Activated CD8-positive, alpha-beta memory T cell treated with anti-CD3 and anti-CD28 coated beads, Interleukin-2, amount 50 U/mL, for 1 hour (primary cell): ENCODE measurements at regions not wholly inside any gene's neighbourhood (a gene's known extent, or its start where the extent isn't known, plus 50 kb on each side); places are given as distances from the start of the nearest gene placed in this dataset.
"Not testable (repeated sequence)": the region's sequence is repeated elsewhere in the genome, so short reads cannot be mapped to it uniquely, and the experiment has no call there.

ENCODE experiments used
- DNase-seq: peaks from one replicate; pipeline ENCODE4 v3.0.0-alpha.2; 2020; ENCODE audit errors: extremely low read depth

- DNase-seq, result no peak
Measured at GRCh38 chr15:60137711-60138396, 133.7 kb downstream of the FOXB1 start.

- DNase-seq, result no peak
Measured at GRCh38 chr15:60138397-60138968, 134.4 kb downstream of the FOXB1 start.

DNA sequence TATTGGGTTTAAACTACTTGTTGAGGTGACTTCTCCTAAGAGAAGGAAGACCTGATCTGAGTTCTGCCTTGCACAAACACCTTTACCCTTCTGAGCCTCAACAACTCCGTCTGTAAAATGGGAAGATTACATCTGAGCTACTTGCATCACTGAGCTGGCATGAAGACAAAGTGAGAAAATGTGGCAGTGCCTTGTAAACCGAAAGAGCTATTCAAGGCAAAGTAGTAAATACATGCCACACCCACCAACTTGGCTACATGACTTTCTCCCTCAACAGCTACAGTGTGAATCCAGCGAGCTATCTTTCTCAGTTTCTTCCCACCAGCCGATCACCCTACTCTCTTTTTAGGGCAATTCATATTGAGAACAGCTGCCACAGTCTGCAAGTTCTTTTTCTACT, 148.3 kb downstream of the FOXB1 start:
- no peak for DNase-seq

DNA sequence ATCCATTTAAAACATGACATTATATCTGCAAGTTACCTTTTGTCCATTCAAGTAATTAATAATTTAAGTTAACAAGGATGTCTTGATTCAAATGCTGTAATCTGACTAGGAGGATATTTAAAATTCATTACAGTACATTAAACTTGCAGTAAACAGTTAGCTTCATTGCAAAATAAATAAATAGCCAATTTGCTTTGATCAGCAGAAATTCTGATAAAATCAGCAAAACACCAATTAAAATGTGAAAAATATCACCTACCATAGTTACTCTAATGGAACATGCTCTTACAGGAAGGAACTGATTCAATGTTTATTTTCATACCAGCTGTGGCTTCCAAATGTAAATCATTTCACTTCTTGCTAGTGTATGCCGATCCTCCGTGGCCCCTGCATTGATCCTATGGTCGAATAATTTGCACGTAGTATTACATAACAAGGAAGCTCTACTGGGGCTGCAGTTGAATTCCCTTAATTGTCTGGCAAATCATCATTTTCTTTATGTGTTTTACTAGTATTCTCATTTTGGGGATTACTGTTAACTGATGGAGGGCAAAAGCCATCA, 150.7 kb downstream of the FOXB1 start:
- DNase-seq, result no peak

- no peak for DNase-seq
Measured at GRCh38 chr15:60155661-60156060, 151.6 kb downstream of the FOXB1 start.

DNA sequence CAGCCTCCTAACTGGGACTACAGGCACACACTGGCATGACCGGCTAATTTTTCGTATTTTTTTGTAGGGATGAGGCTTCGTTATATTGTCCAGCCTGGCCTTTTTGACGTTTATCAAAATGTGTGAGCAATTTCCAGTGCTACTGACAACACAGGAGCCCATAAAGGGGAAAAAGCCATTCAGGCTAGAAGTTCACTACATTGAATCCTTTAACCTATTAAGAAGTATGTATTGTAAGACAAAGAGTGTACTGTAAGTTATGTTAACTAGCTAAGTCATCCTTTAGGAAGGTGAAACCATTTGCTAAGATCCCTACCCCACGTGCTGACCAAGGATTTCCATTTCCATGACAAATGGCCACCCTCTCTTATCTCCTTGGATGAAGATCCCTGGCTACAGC, 156.8 kb downstream of the FOXB1 start:
- DNase-seq, result no peak

DNA sequence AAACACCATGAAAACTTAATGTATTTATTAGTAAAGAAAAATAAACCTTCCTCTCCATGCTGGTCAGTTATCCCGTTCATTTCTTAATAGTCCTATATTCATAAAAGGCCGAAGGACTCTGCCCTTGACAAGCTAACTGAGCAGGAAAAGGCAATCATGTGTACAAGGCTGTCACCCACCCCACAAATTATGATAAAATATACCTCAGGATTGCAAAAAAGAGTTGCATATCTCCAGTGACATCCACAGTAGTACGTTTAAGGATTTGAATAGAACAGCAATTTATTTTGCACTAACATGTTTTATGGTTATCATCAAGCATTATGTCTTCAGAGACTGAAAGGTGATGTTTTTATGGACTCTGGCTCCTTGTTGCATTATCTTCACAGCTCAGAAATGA, 157.6 kb downstream of the FOXB1 start:
- DNase-seq, result no peak

GRCh38 chr15:60162251-60162967, 158.3 kb downstream of the FOXB1 start:
- DNase-seq, result no peak

GRCh38 chr15:60162968-60163355, 158.9 kb downstream of the FOXB1 start:
- no peak for DNase-seq

GRCh38 chr15:60165111-60165510, 161.0 kb downstream of the FOXB1 start:
- no peak for DNase-seq

DNA sequence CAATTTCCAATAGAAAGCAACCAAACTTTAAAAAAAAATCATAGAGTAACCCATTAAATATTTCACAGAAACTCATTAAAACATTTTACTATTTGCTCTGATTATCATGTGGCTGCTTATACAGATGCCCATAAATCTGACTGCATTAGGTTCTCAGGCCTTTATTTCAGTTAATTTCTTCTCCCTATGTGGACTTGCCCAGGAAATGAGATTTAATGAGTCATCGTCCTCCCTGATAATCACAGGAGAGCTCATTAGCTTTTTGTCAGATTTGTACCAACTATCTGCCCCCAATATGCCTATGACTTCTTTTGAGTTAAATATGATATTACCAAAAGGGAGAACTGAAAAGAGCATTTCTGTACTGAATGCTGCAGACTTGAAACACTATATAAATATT, 168.0 kb downstream of the FOXB1 start:
- no peak for DNase-seq

DNA sequence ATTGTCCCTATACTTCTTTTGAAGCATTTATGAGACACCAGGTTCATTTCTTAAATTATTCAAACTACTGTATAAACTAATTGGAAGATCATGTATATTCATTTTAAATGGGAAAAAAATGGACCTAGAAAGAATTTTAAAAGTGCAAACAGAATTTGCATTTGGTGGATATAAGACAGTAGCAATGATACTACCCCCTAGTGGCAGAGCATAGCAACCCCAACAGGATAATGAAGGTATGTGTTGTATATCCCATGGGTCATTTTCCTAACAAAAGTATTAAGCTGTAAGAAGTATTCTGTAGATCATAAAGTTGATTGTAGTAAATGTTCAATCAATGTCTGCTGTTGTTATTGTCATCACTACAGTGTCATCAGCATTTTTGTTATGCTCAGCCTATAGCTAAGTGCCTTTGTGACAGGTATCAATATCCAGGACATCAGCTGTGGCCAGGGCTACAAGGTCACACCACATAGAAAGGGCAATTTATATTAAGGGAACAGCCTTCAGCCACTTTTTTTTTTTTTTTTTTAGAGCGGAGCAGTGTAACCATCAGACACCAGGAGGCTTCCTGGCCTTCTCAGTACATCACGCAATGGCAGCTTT, 175.8 kb downstream of the FOXB1 start:
- peak; percentile 3 for DNase-seq

GRCh38 chr15:60181957-60182356, 177.8 kb downstream of the FOXB1 start:
- DNase-seq, result not testable (repeated sequence)

DNA sequence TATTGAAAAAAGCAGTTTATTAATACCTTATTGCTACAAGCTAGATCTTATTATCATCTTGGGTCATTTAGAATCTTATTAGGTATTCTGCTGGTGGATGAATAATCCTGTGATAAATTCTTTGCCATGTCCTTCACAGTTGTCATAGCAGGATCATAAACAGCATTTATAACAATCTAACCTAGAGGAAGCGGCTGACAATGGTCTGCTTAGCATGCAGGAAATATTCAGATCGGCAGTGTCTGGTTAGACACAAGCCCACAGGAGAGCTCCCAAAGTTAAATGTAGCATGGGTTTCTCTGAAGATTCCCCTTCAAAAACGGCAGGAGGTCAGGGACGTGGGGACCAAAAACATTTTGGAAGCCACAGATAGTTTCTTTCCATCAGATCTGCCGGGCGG, 179.3 kb downstream of the FOXB1 start:
- no peak for DNase-seq

DNA sequence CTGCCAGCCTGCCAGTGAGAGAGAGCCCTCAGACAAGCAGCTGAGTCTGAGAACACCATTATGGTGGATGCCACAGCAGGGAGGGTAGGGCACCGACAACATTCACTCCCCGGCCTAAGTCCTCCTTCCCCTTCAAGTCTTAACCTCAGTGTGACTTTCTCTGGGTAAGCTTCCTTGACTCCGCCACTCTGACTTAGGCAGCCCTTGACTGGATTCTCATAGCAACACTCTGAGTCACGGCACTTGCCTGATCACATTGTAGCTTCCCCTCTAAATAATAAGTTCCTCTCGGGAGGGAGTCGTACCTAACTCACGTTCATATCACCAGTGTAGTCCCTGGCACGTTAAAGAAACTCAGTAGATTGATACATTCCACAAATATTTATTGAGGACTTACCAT, 180.5 kb downstream of the FOXB1 start:
- DNase-seq, result no peak

GRCh38 chr15:60191016-60191415, 186.9 kb downstream of the FOXB1 start:
- no peak for DNase-seq

DNA sequence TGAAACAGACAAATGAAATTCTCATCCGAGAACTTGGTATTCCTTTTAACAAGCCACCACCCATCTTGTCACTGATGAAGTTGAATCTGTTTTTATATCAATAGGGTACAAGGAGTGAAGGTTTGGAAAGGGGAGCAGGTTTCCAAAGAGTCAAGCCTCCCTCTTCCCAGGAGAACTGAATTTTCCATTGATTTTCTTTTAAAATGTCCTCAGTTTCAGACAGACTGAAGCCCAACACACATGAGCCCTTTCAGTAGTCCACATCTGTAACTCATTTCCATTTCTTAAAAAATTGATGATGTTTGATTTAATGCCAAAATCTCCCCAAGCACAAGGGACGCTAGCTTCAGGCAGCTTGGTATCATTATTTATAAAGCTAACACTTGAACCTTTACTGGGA, 187.7 kb downstream of the FOXB1 start:
- no peak for DNase-seq

GRCh38 chr15:60195611-60196010, 191.5 kb downstream of the FOXB1 start:
- no peak for DNase-seq

- no peak for DNase-seq
Measured at GRCh38 chr15:60204131-60204885, 193.5 kb downstream of the ANXA2 start.

DNA sequence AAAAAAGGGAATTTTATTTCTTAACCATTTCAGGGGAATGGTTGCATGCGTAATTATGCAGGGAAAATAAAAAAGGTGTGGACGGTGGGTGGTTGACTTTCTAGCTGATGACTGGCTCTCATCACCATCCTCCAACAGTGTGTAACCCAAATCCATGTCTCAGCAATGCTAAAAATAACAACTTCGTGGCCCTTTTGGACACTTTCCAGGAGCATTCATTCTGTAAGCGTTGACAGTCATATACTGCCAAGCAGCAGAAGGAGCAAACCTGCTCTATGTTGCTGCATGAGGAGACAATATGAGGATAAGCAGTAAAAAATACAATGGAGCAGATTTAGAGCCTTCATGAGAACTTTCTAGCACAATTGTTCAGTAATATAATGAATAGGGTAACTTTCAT, 189.1 kb downstream of the ANXA2 start:
- DNase-seq, result no peak

DNA sequence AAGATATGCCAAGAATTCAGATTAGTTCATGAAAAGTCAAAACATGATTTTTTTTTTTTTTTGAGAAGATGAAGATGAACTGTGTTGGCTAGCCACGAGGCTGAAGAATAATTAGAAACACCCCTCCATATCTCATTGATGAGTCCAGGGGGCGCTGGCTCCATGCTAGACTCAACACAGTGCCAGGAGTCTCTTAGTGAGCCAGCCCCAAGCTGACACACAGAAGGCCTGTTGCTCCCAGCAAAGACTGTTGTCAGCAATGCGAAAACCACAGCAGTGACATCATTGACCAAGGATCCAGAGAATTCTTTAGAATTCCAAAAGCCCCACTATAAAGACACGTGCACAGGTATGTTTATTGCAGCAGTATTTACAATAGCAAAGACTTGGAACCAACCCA, 185.2 kb downstream of the ANXA2 start:
- no peak for DNase-seq
